Left lung (tissue), 4 donors: ENCODE measurements at regions not wholly inside any gene's neighbourhood (a gene's known extent, or its start where the extent isn't known, plus 50 kb on each side); places are given as distances from the start of the nearest gene placed in this dataset.

ENCODE experiments used
- ATAC-seq: fragments of 200-7000 bp; cut with Tn5 transposase; one replicate; pipeline ENCODE4 v1.9.1; 2020; ENCODE audit warnings: moderate library complexity
- DNase-seq, 4 donors: peaks; one replicate each; pipeline ENCODE4 v3.0.0-alpha.2; 2013 to 2020
- H3K27ac ChIP-seq, 2 donors: fragments of 200-600 bp; sonication (generic) in 1 of 2; one replicate each; pipeline versions ENCODE4 v1.5.0 to v1.8.0; 2020 to 2021
- H3K27me3 ChIP-seq, 2 donors: fragments of 200-600 bp; sonication (generic) in 1 of 2; one replicate each; pipeline versions ENCODE4 v1.5.0 to v1.8.0; 2020 to 2021
- H3K36me3 ChIP-seq, 2 donors: fragments of 200-600 bp; sonication (generic) in 1 of 2; one replicate each; pipeline versions ENCODE4 v1.5.0 to v1.8.0; 2020 to 2021
- H3K4me1 ChIP-seq, 2 donors: fragments of 200-600 bp; one replicate each; pipeline ENCODE4 v1.8.0; 2021
- H3K4me3 ChIP-seq, 2 donors: fragments of 200-600 bp; sonication (generic) in 1 of 2; one replicate each; pipeline versions ENCODE4 v1.5.0 to v1.8.0; 2020 to 2021; ENCODE audit warnings: mild to moderate bottlenecking in 1 of 2
- H3K9me3 ChIP-seq, 2 donors: fragments of 200-600 bp; sonication (generic) in 1 of 2; one replicate each; pipeline versions ENCODE4 v1.5.0 to v1.8.0; 2020 to 2021
- intact Hi-C, 2 donors: fragments of 100-400 bp; cut with DNase I; formaldehyde crosslinking; loops; one replicate each; pipeline versions ENCODE4 v1.11.2 to v1.14.2; 2022
- TF ChIP-seq, protein P1 (sequence below), 2 donors: fragments of 200-600 bp; sonication (generic) in 1 of 2; IDR thresholded peaks; one replicate each; pipeline versions ENCODE4 v1.5.0 to v1.8.0; 2021; ENCODE audit warnings: antibody characterized with exemption in 2 of 2
- donor health status: DM: no; HTN: yes; CAD: no.
- donor health status: DM: no; HTN: no; CAD: no.

DNA sequence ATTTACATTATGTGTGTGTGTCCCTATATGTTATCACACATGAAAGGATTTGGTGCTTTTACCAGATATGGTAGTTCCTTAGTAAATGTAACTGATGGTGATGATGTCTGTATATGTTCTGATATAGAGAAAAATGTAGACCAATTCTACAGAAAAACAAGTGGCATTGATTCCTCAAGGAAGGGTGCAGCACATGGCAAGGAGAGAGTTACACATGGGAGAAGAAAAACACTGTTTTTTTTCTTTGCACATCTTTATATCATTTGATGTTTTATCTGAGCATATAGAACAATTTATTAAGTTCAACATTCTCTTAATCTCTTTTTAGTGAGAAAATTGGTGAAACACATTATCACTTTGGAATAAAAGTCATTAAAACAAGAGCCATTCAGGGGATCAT lies 535.0 kb upstream of the KLF4 start:
- intact Hi-C loops: no loop called here

DNA sequence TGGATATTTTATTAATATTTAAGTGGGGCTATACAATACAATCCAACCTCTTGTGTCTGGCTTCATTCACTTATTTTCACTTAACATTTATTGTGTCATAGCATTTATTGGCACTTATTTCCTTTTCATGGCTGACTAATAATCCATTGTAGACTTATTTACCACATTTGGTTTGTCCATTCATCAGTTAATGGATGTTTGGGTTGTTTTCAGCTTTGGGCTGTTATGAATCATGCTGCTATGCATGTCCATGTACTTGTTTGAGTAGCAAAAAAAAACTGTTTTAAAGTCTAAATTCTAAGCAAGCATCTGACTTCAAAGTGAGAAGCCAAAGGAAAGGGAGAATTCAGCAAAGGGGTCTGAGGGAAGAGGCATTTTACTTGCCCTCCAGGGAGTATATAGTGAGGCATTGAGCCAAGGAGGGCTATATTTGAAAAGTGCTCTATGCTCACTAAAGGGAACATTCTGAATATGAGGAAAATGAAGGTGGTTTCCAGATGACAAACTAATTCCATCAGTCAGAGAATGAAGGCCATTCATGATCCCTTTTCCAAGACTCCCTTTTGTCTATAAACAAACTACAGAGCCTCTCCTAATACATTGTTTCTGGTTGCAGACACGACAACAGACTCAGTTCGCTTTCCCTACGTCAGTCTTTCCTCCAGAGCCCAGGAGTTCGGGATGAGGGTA lies 532.8 kb upstream of the KLF4 start:
- intact Hi-C loops: no loop called here
- TF ChIP-seq, protein P1, sequence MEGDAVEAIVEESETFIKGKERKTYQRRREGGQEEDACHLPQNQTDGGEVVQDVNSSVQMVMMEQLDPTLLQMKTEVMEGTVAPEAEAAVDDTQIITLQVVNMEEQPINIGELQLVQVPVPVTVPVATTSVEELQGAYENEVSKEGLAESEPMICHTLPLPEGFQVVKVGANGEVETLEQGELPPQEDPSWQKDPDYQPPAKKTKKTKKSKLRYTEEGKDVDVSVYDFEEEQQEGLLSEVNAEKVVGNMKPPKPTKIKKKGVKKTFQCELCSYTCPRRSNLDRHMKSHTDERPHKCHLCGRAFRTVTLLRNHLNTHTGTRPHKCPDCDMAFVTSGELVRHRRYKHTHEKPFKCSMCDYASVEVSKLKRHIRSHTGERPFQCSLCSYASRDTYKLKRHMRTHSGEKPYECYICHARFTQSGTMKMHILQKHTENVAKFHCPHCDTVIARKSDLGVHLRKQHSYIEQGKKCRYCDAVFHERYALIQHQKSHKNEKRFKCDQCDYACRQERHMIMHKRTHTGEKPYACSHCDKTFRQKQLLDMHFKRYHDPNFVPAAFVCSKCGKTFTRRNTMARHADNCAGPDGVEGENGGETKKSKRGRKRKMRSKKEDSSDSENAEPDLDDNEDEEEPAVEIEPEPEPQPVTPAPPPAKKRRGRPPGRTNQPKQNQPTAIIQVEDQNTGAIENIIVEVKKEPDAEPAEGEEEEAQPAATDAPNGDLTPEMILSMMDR (IDR thresholded peaks at IDR 0.05): no peak
- Histone ChIP-seq H3K4me1 (no peaks in the 10 kb centered on the region), H3K27me3 (no peaks in the 10 kb centered on the region), H3K4me3 (no peak overlapping the region), H3K9me3 (no peaks in the 10 kb centered on the region), H3K27ac (no peak overlapping the region), H3K36me3 (no peaks in the 10 kb centered on the region)
- no peak for DNase-seq
- no peak for ATAC-seq

More for the DNA sequence above, 535.0 kb upstream of the KLF4 start:
- Histone ChIP-seq H3K4me3 (no peak overlapping the region), H3K4me1 (no peaks in the 10 kb centered on the region), H3K27me3 (no peaks in the 10 kb centered on the region), H3K36me3 (no peaks in the 10 kb centered on the region), H3K9me3 (no peaks in the 10 kb centered on the region), H3K27ac (no peak overlapping the region)
- ATAC-seq (no peak), DNase-seq (no peak)
- TF ChIP-seq, protein P1 (IDR thresholded peaks at IDR 0.05): no peak

DNA sequence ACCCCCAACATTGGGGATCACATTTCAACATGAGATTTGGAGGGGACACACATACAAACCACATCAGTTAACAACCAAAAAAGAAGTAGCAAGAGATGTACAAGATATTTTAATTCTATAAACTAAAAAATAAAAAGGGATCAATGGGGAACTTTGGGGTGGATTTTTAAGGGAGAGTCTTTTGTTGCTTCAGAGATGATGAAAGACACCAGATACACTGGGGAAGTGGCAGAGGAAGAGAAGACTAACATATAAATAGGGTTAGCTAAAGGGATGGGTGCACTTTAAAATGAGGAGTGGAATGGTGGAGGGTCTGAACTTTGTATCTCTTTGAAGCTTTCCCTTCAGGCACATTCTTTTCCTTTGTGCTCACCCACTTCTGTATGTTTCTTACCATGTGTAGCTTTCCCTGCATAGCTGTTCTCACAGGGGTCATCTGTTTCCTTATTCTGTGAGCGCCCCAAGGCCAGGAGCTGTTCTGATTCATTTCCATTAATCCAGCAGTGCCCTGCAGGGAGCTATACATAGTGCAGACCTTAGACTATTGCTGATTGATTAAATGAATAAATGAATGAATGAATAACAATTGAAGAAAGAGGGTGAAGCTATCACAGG lies 531.6 kb upstream of the KLF4 start:
- TF ChIP-seq, protein P1 (IDR thresholded peaks at IDR 0.05): no peak
- no peaks in the 10 kb centered on the region for H3K4me1 ChIP-seq
- DNase-seq (no peak), ATAC-seq (no peak)
- no peaks in the 10 kb centered on the region for H3K9me3 ChIP-seq
- no peaks in the 10 kb centered on the region for H3K27me3 ChIP-seq
- intact Hi-C loops: no loop called here
- no peak overlapping the region for H3K4me3 ChIP-seq
- H3K36me3 ChIP-seq: no peaks in the 10 kb centered on the region
- no peak overlapping the region for H3K27ac ChIP-seq

DNA sequence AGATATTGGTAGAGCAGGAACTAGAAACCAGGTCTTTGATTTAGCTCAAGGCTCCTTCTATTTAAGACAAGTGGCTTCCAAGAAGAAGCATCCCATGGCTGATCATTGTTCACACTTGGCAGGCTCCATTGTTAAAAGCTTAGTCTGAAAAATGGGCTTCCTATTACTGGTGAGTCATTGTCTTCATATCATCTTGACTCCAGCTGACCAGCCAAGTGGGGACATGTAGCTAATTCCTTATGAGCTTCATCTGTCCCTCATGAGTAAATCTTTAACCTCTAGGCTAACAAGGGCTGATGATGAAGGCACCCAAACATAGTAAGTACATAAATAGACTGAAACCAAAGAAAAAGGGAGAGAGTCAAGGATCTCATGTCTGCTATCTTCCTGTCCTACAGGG lies 530.3 kb upstream of the KLF4 start:
- Histone ChIP-seq H3K9me3 (no peaks in the 10 kb centered on the region), H3K27me3 (no peaks in the 10 kb centered on the region), H3K4me1 (no peaks in the 10 kb centered on the region), H3K36me3 (no peaks in the 10 kb centered on the region), H3K4me3 (no peak overlapping the region), H3K27ac (no peak overlapping the region)
- DNase-seq (no peak), ATAC-seq (no peak)
- intact Hi-C loops: no loop called here
- TF ChIP-seq, protein P1 (IDR thresholded peaks at IDR 0.05): no peak

DNA sequence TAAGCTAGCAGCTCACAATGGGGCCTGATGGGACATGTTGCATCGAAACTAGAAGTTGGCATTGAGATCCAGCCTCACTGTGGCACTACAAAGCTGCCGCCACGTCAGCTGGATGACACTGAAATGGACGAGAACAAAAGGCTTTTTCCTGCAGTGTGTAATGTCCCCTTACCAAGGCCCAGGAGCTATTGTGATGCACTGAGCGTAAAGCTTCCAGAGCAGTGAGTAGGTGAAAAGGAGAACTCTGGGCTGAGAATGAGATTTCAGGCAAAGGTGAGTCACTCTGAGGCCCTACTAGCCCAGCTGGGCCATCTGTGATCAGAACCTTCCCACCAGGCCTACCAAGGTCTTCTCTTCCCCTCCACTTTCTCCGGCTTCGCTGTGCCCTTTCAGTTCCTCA lies 528.1 kb upstream of the KLF4 start:
- Histone ChIP-seq H3K4me3 (no peak overlapping the region), H3K36me3 (no peaks in the 10 kb centered on the region), H3K27me3 (no peaks in the 10 kb centered on the region), H3K9me3 (no peaks in the 10 kb centered on the region), H3K27ac (no peak overlapping the region), H3K4me1 (no peaks in the 10 kb centered on the region)
- DNase-seq (no peak), ATAC-seq (no peak)
- TF ChIP-seq, protein P1 (IDR thresholded peaks at IDR 0.05): no peak
- intact Hi-C loops: no loop called here
